Neural progenitor cell (in vitro differentiated cells): ENCODE measurements at regions not wholly inside any gene's neighbourhood (a gene's known extent, or its start where the extent isn't known, plus 50 kb on each side); places are given as distances from the start of the nearest gene placed in this dataset.
"Not testable (repeated sequence)": the region's sequence is repeated elsewhere in the genome, so short reads cannot be mapped to it uniquely, and the experiment has no call there.

ENCODE experiments used
- EZH2 ChIP-seq: fragments of 200-600 bp; sonication (generic); IDR thresholded peaks from 2 replicates; pipeline ENCODE4 v1.6.1; 2017; ENCODE audit warnings: antibody characterized with exemption, mild to moderate bottlenecking, moderate library complexity
- EZH2phosphoT487 ChIP-seq: fragments of 200-600 bp; sonication (generic); IDR thresholded peaks from 2 replicates; pipeline ENCODE4 v1.6.1; 2017; ENCODE audit warnings: antibody characterized with exemption

GRCh38 chr10:22121181-22121580 lies 96.6 kb downstream of the EBLN1 start:
- not testable (repeated sequence) for TF ChIP-seq EZH2phosphoT487, EZH2
